Mesenchymal stem cell (in vitro differentiated cells and primary cell): ENCODE measurements at regions not wholly inside any gene's neighbourhood (a gene's known extent, or its start where the extent isn't known, plus 50 kb on each side); places are given as distances from the start of the nearest gene placed in this dataset.

Experiments used
- DNase-seq: peaks from one replicate; pipeline ENCODE4 v3.0.0-alpha.2; 2013
- H2AFZ ChIP-seq: one replicate; pipeline ENCODE4 v1.6.1; 2013; ENCODE audit warnings: low read depth, mild to moderate bottlenecking, control low read depth, inconsistent platforms, low read length, moderate library complexity
- H2AK5ac ChIP-seq: 2 replicates; pipeline ENCODE4 v1.6.1; 2013; ENCODE audit warnings: low read length, moderate library complexity, mild to moderate bottlenecking, inconsistent platforms; ENCODE audit not compliant: severe bottlenecking
- H2BK120ac ChIP-seq: one replicate; pipeline ENCODE4 v1.6.1; 2013; ENCODE audit warnings: low read depth, mild to moderate bottlenecking, inconsistent platforms, low read length, moderate library complexity
- H2BK12ac ChIP-seq, 2 experiments: one replicate each; pipeline ENCODE4 v1.6.1; 2013; ENCODE audit warnings: inconsistent platforms in 2 of 2, low read length in 2 of 2, mild to moderate bottlenecking in 2 of 2, moderate library complexity in 2 of 2, control low read depth in 1 of 2
- H2BK15ac ChIP-seq: one replicate; pipeline ENCODE4 v1.6.1; 2013; ENCODE audit warnings: mild to moderate bottlenecking, low read depth, inconsistent platforms; ENCODE audit not compliant: poor library complexity, severe bottlenecking
- H2BK5ac ChIP-seq: 2 replicates; pipeline ENCODE4 v1.6.1; 2013; ENCODE audit warnings: low read depth, mild to moderate bottlenecking, low read length, control low read depth, inconsistent platforms; ENCODE audit not compliant: poor library complexity, severe bottlenecking
- H3K14ac ChIP-seq, 2 experiments: one replicate each; pipeline ENCODE4 v1.6.1; 2013; ENCODE audit warnings: inconsistent platforms in 2 of 2, low read length in 2 of 2, control low read depth in 1 of 2, mild to moderate bottlenecking in 1 of 2, moderate library complexity in 1 of 2
- H3K18ac ChIP-seq, 2 experiments: one replicate each; pipeline ENCODE4 v1.6.1; 2013; ENCODE audit warnings: inconsistent platforms in 2 of 2, low read length in 2 of 2, control low read depth in 1 of 2, low read depth in 1 of 2, mild to moderate bottlenecking in 1 of 2
- H3K23ac ChIP-seq, 2 experiments: one replicate each; pipeline ENCODE4 v1.6.1; 2013; ENCODE audit warnings: inconsistent platforms in 2 of 2, low read length in 2 of 2, mild to moderate bottlenecking in 2 of 2, moderate library complexity in 2 of 2, control low read depth in 1 of 2
- H3K27ac ChIP-seq: 2 replicates; pipeline ENCODE4 v1.5.1; 2013; ENCODE audit warnings: mild to moderate bottlenecking, moderate library complexity, low read length, control low read depth, inconsistent platforms; ENCODE audit not compliant: poor library complexity, severe bottlenecking
- H3K27me3 ChIP-seq, 2 experiments: 2 replicates each; pipeline versions ENCODE4 v1.6.1 to v1.7.0; 2013; ENCODE audit warnings: low read length in 2 of 2, mild to moderate bottlenecking in 2 of 2, moderate library complexity in 2 of 2, control low read depth in 1 of 2, inconsistent platforms in 1 of 2; ENCODE audit not compliant: control insufficient read depth in 1 of 2, insufficient read depth in 1 of 2
- H3K36me3 ChIP-seq, 2 experiments: 2 replicates each; pipeline versions ENCODE4 v1.6.1 to v1.7.0; 2013; ENCODE audit warnings: low read length in 2 of 2, control low read depth in 1 of 2, inconsistent platforms in 1 of 2, low read depth in 1 of 2, mild to moderate bottlenecking in 1 of 2; ENCODE audit not compliant: insufficient read depth in 2 of 2, control insufficient read depth in 1 of 2
- H3K4ac ChIP-seq, 2 experiments: one replicate each; pipeline ENCODE4 v1.6.1; 2013; ENCODE audit warnings: inconsistent platforms in 2 of 2, low read length in 2 of 2, mild to moderate bottlenecking in 2 of 2, moderate library complexity in 2 of 2, control low read depth in 1 of 2, low read depth in 1 of 2
- H3K4me1 ChIP-seq: 2 replicates; pipeline ENCODE4 v1.6.1; 2013; ENCODE audit warnings: low read depth, low read length, control low read depth; ENCODE audit not compliant: control insufficient read depth, insufficient read depth
- H3K4me2 ChIP-seq: 2 replicates; pipeline ENCODE4 v1.6.1; 2013; ENCODE audit warnings: low read length, mild to moderate bottlenecking, inconsistent platforms; ENCODE audit not compliant: poor library complexity, severe bottlenecking
- H3K4me3 ChIP-seq, 2 experiments: 2 replicates each; pipeline versions ENCODE4 v1.5.1 to v1.7.0; 2013; ENCODE audit warnings: low read length in 2 of 2, mild to moderate bottlenecking in 2 of 2, control low read depth in 1 of 2, low read depth in 1 of 2; ENCODE audit not compliant: insufficient read depth in 1 of 2
- H3K79me1 ChIP-seq: replicated peaks from 2 replicates; pipeline ENCODE4 v1.6.1; 2013; ENCODE audit warnings: mild to moderate bottlenecking, control low read depth, low read length, inconsistent platforms; ENCODE audit not compliant: poor library complexity, severe bottlenecking
- H3K9ac ChIP-seq: 2 replicates; pipeline ENCODE4 v1.7.0; 2013; ENCODE audit warnings: mild to moderate bottlenecking, low read length, moderate library complexity
- H3K9me3 ChIP-seq: 2 replicates; pipeline ENCODE4 v1.7.0; 2013; ENCODE audit warnings: mild to moderate bottlenecking, low read length; ENCODE audit not compliant: control insufficient read depth
- H4K8ac ChIP-seq: one replicate; pipeline ENCODE4 v1.6.1; 2013; ENCODE audit warnings: inconsistent platforms, mild to moderate bottlenecking, low read length, moderate library complexity
- H4K91ac ChIP-seq: one replicate; pipeline ENCODE4 v1.6.1; 2013; ENCODE audit warnings: mild to moderate bottlenecking, low read length, inconsistent platforms
- WGBS: methylation state at CpG from one replicate; pipeline ENCODE4 v1.1.7; 2013; ENCODE audit warnings: mixed read lengths; 5-methylcytosine and 5-hydroxymethylcytosine counted together

GRCh38 chr9:100667448-100667847 lies 89.6 kb downstream of the CAVIN4 start:
- no peaks in the 10 kb centered on the region for H3K36me3 ChIP-seq
- H3K4me1 ChIP-seq, result no peaks in the 10 kb centered on the region
- no peak overlapping the region for H2BK12ac ChIP-seq
- no peak overlapping the region for H3K4me3 ChIP-seq
- H3K9ac ChIP-seq, result no peak overlapping the region
- H3K27me3 ChIP-seq, result no peaks in the 10 kb centered on the region
- no peak overlapping the region for H2BK120ac ChIP-seq
- no peak for DNase-seq
- H3K4ac ChIP-seq, result no peak overlapping the region
- H3K14ac ChIP-seq, result no peak overlapping the region
- no peak overlapping the region for H2AK5ac ChIP-seq
- no peak overlapping the region for H3K23ac ChIP-seq
- no peak overlapping the region for H3K4me2 ChIP-seq
- no peak overlapping the region for H3K27ac ChIP-seq
- no peak overlapping the region for H2BK5ac ChIP-seq
- WGBS, result 39% methylated on average over 2 of the region's 5 CpGs
- H3K79me1 ChIP-seq, result no peaks in the 10 kb centered on the region
- no peak overlapping the region for H4K91ac ChIP-seq
- H2BK15ac ChIP-seq, result no peak overlapping the region
- H3K18ac ChIP-seq, result no peak overlapping the region
- H4K8ac ChIP-seq, result no peak overlapping the region
- no peak overlapping the region for H2AFZ ChIP-seq
- H3K9me3 ChIP-seq, result peaks cover 7% of the 10 kb centered on the region

GRCh38 chr9:100668024-100668423 lies 90.1 kb downstream of the CAVIN4 start:
- no peaks in the 10 kb centered on the region for H3K4me1 ChIP-seq
- no peak overlapping the region for H3K23ac ChIP-seq
- H2BK5ac ChIP-seq, result no peak overlapping the region
- H3K4me2 ChIP-seq, result no peak overlapping the region
- 59% methylated on average over 6 of the region's 6 CpGs for WGBS
- no peak overlapping the region for H3K27ac ChIP-seq
- no peaks in the 10 kb centered on the region for H3K27me3 ChIP-seq
- peaks cover 7% of the 10 kb centered on the region for H3K9me3 ChIP-seq
- no peak overlapping the region for H4K8ac ChIP-seq
- no peak overlapping the region for H2BK15ac ChIP-seq
- peak overlapping the region in 1 of 2 experiments; percentile 84 for H3K14ac ChIP-seq
- no peak for DNase-seq
- no peak overlapping the region for H2AFZ ChIP-seq
- H3K4ac ChIP-seq, result no peak overlapping the region
- H4K91ac ChIP-seq, result no peak overlapping the region
- H3K4me3 ChIP-seq, result no peak overlapping the region
- no peak overlapping the region for H3K18ac ChIP-seq
- no peak overlapping the region for H3K9ac ChIP-seq
- no peak overlapping the region for H2BK120ac ChIP-seq
- no peak overlapping the region for H2AK5ac ChIP-seq
- H3K36me3 ChIP-seq, result no peaks in the 10 kb centered on the region
- no peak overlapping the region for H2BK12ac ChIP-seq
- H3K79me1 ChIP-seq, result no peaks in the 10 kb centered on the region

GRCh38 chr9:100669968-100670367 lies 92.1 kb downstream of the CAVIN4 start:
- 70% methylated on average over 8 of the region's 8 CpGs for WGBS
- DNase-seq, result no peak
- no peaks in the 10 kb centered on the region for H3K4me1 ChIP-seq

GRCh38 chr9:100670719-100671118 lies 92.8 kb downstream of the CAVIN4 start:
- no peaks in the 10 kb centered on the region for H3K4me1 ChIP-seq
- H2BK12ac ChIP-seq, result no peak overlapping the region
- H3K36me3 ChIP-seq, result no peaks in the 10 kb centered on the region
- no CpG with 5 or more reads among the region's 2 CpGs for WGBS
- no peak for DNase-seq
- H3K14ac ChIP-seq, result no peak overlapping the region
- no peaks in the 10 kb centered on the region for H3K79me1 ChIP-seq
- no peak overlapping the region for H2BK120ac ChIP-seq
- no peak overlapping the region for H3K9ac ChIP-seq
- no peak overlapping the region for H3K18ac ChIP-seq
- H3K23ac ChIP-seq, result no peak overlapping the region
- H3K4ac ChIP-seq, result no peak overlapping the region
- H2BK5ac ChIP-seq, result no peak overlapping the region
- H3K9me3 ChIP-seq, result peaks cover 2% of the 10 kb centered on the region
- no peak overlapping the region for H3K27ac ChIP-seq
- no peak overlapping the region for H2BK15ac ChIP-seq
- H4K91ac ChIP-seq, result no peak overlapping the region
- no peak overlapping the region for H3K4me2 ChIP-seq
- H3K27me3 ChIP-seq, result no peaks in the 10 kb centered on the region
- H2AFZ ChIP-seq, result no peak overlapping the region
- no peak overlapping the region for H3K4me3 ChIP-seq
- H2AK5ac ChIP-seq, result no peak overlapping the region
- H4K8ac ChIP-seq, result no peak overlapping the region

More at GRCh38 chr9:100669968-100670367, 92.1 kb downstream of the CAVIN4 start:
- Histone ChIP-seq H3K27me3 (no peaks in the 10 kb centered on the region), H3K18ac (no peak overlapping the region), H3K9me3 (peaks cover 7% of the 10 kb centered on the region), H3K4me2 (no peak overlapping the region), H2BK120ac (no peak overlapping the region), H3K14ac (no peak overlapping the region), H4K91ac (no peak overlapping the region), H3K23ac (no peak overlapping the region), H3K27ac (no peak overlapping the region), H2AK5ac (no peak overlapping the region), H2BK15ac (no peak overlapping the region), H3K36me3 (no peaks in the 10 kb centered on the region), H3K4ac (no peak overlapping the region), H3K79me1 (no peaks in the 10 kb centered on the region), H3K9ac (no peak overlapping the region), H2BK5ac (no peak overlapping the region), H4K8ac (no peak overlapping the region), H2BK12ac (no peak overlapping the region), H3K4me3 (no peak overlapping the region), H2AFZ (no peak overlapping the region)
